SK-N-SH treated with all-trans-retinoic acid at 6 μM for 48 hours (cell line): ENCODE measurements at regions not wholly inside any gene's neighbourhood (a gene's known extent, or its start where the extent isn't known, plus 50 kb on each side); places are given as distances from the start of the nearest gene placed in this dataset.

Experiments used
- BACH2 ChIP-seq: fragments of 250-450 bp; sonication (Bioruptor Pico); IDR thresholded peaks from 2 replicates; pipeline ENCODE4 v1.9.0; 2021; ENCODE audit warnings: mild to moderate bottlenecking, borderline replicate concordance
- ISL1 ChIP-seq: fragments of 250-450 bp; sonication (Bioruptor Pico); IDR thresholded peaks from 2 replicates; pipeline ENCODE4 v2.1.2; 2022; ENCODE audit warnings: mild to moderate bottlenecking, moderate library complexity
- TCF4 ChIP-seq: fragments of 250-450 bp; sonication (Bioruptor Pico); IDR thresholded peaks from 2 replicates; pipeline ENCODE4 v1.8.0; 2021; ENCODE audit warnings: mild to moderate bottlenecking, moderate library complexity, borderline replicate concordance
- ZNF70 ChIP-seq: fragments of 450-650 bp; formaldehyde crosslinking; IDR thresholded peaks from 2 replicates; pipeline ENCODE4 v1.5.0; 2020; ENCODE audit warnings: mild to moderate bottlenecking, moderate library complexity

- TF ChIP-seq BACH2 (no peak), TCF4 (CRISPR knock-in tag) (no peak), ZNF70 (CRISPR knock-in tag) (no peak), ISL1 (CRISPR knock-in tag) (no peak)
Observed at GRCh38 chr21:16797966-16798365, 714.9 kb upstream of the CXADR start.
